Kidney epithelial cell (primary cell): ENCODE measurements at regions not wholly inside any gene's neighbourhood (a gene's known extent, or its start where the extent isn't known, plus 50 kb on each side); places are given as distances from the start of the nearest gene placed in this dataset.

Experiments
- DNase-seq: peaks from one replicate; pipeline ENCODE4 v3.0.0-alpha.2; 2010; ENCODE audit warnings: low read depth
- H3K27me3 ChIP-seq: 2 replicates; pipeline ENCODE4 v1.6.0; 2011; ENCODE audit warnings: low read length; ENCODE audit not compliant: control insufficient read depth, insufficient read depth
- H3K36me3 ChIP-seq: 2 replicates; pipeline ENCODE4 v1.5.1; 2011; ENCODE audit warnings: low read length; ENCODE audit not compliant: control insufficient read depth, insufficient read depth
- H3K4me3 ChIP-seq: 2 replicates; pipeline ENCODE4 v1.5.1; 2011; ENCODE audit warnings: low read depth, mild to moderate bottlenecking, control low read depth, low read length
- CTCF ChIP-seq: IDR thresholded peaks from 2 replicates; pipeline ENCODE4 v1.5.1; 2011; ENCODE audit warnings: mild to moderate bottlenecking, moderate library complexity, low read length, control low read depth, inconsistent platforms; ENCODE audit not compliant: insufficient read depth, poor library complexity, severe bottlenecking

- no peak for TF ChIP-seq CTCF
- Histone ChIP-seq H3K4me3 (no peak overlapping the region), H3K36me3 (no peaks in the 10 kb centered on the region), H3K27me3 (no peaks in the 10 kb centered on the region)
- DNase-seq: no peak
These were observed 156.1 kb upstream of the HHIP start for GRCh38 chr4:144489831-144490230.

GRCh38 chr4:144494280-144494679 lies 151.7 kb upstream of the HHIP start:
- no peak for TF ChIP-seq CTCF
- no peaks in the 10 kb centered on the region for H3K27me3 ChIP-seq
- H3K36me3 ChIP-seq: no peaks in the 10 kb centered on the region
- DNase-seq: no peak
- no peak overlapping the region for H3K4me3 ChIP-seq

- DNase-seq: no peak
- Histone ChIP-seq H3K27me3 (no peaks in the 10 kb centered on the region), H3K36me3 (no peaks in the 10 kb centered on the region), H3K4me3 (no peak overlapping the region)
- no peak for TF ChIP-seq CTCF
These were observed 150.0 kb upstream of the HHIP start for GRCh38 chr4:144495944-144496343.

GRCh38 chr4:144499777-144500176 lies 146.2 kb upstream of the HHIP start:
- TF ChIP-seq CTCF: no peak
- Histone ChIP-seq H3K36me3 (no peaks in the 10 kb centered on the region), H3K4me3 (no peak overlapping the region), H3K27me3 (no peaks in the 10 kb centered on the region)
- DNase-seq: no peak

GRCh38 chr4:144501231-144501780 lies 144.7 kb upstream of the HHIP start:
- no peak overlapping the region for H3K4me3 ChIP-seq
- no peaks in the 10 kb centered on the region for H3K27me3 ChIP-seq
- H3K36me3 ChIP-seq: no peaks in the 10 kb centered on the region
- no peak for DNase-seq
- no peak for TF ChIP-seq CTCF

- Histone ChIP-seq H3K27me3 (no peaks in the 10 kb centered on the region), H3K36me3 (no peaks in the 10 kb centered on the region), H3K4me3 (no peak overlapping the region)
- DNase-seq: no peak
- TF ChIP-seq CTCF: no peak
These were observed 141.1 kb upstream of the HHIP start for GRCh38 chr4:144504883-144505282.
